ENCODE measurements at regions not wholly inside any gene's neighbourhood (a gene's known extent, or its start where the extent isn't known, plus 50 kb on each side); places are given as distances from the start of the nearest gene placed in this dataset.

- no peak for TF ChIP-seq POLR2A (IDR thresholded peaks at IDR 0.05)
- no peak for TF ChIP-seq CTCF (IDR thresholded peaks at IDR 0.05)
Measured at GRCh38 chr2:185618625-185619024, 120.0 kb upstream of the FSIP2 start.

Data from testis (tissue), 2 donors.